CD4-positive, CD25-positive, alpha-beta regulatory T cell (primary cell): ENCODE measurements at regions not wholly inside any gene's neighbourhood (a gene's known extent, or its start where the extent isn't known, plus 50 kb on each side); places are given as distances from the start of the nearest gene placed in this dataset.
"Not testable (repeated sequence)": the region's sequence is repeated elsewhere in the genome, so short reads cannot be mapped to it uniquely, and the experiment has no call there.

Experiments used
- ATAC-seq, 2 donors: fragments of 150-1000 bp; cut with Tn5 transposase; one replicate each; pipeline ENCODE4 v1.10.0; 2021; ENCODE audit warnings: low read depth in 2 of 2, moderate number of reproducible peaks in 2 of 2, moderate library complexity in 1 of 2
- DNase-seq, 3 donors: peaks; one replicate each; pipeline versions ENCODE4 v3.0.0 to v3.0.0-alpha.2; 2012 to 2022; ENCODE audit warnings: mixed read lengths in 1 of 3
- H3K27ac ChIP-seq: one replicate; pipeline ENCODE4 v1.7.0; 2013; ENCODE audit warnings: mild to moderate bottlenecking, low read length; ENCODE audit not compliant: insufficient read depth, poor library complexity, severe bottlenecking
- H3K27me3 ChIP-seq: one replicate; pipeline ENCODE4 v1.7.0; 2013; ENCODE audit warnings: low read length; ENCODE audit not compliant: control insufficient read depth, insufficient read depth
- H3K36me3 ChIP-seq: one replicate; pipeline ENCODE4 v1.7.0; 2013; ENCODE audit warnings: mild to moderate bottlenecking, low read length, moderate library complexity; ENCODE audit not compliant: control insufficient read depth, insufficient read depth
- H3K4me1 ChIP-seq: 2 replicates; pipeline ENCODE4 v1.7.0; 2013; ENCODE audit warnings: mild to moderate bottlenecking, low read length; ENCODE audit not compliant: insufficient read depth, control insufficient read depth, poor library complexity, severe bottlenecking
- H3K4me3 ChIP-seq: one replicate; pipeline ENCODE4 v1.7.0; 2013; ENCODE audit warnings: low read depth, mild to moderate bottlenecking, low read length, moderate library complexity
- H3K9me3 ChIP-seq, 2 experiments: 1 replicate in 1 of 2; 2 replicates in 1 of 2; pipeline ENCODE4 v1.7.0; 2013; ENCODE audit warnings: low read length in 2 of 2, mild to moderate bottlenecking in 1 of 2, moderate library complexity in 1 of 2; ENCODE audit not compliant: control insufficient read depth in 2 of 2
- H3K27ac Mint-ChIP-seq, 3 donors: one replicate each; pipeline ENCODE4 v1.8.0; 2020 to 2022; ENCODE audit warnings: mild to moderate bottlenecking in 3 of 3, mixed read lengths in 3 of 3, moderate library complexity in 2 of 3
- H3K27me3 Mint-ChIP-seq: one replicate; pipeline ENCODE4 v1.8.0; 2022; ENCODE audit warnings: mild to moderate bottlenecking, mixed read lengths
- H3K36me3 Mint-ChIP-seq: one replicate; pipeline ENCODE4 v1.8.0; 2020; ENCODE audit warnings: mixed read lengths
- H3K4me1 Mint-ChIP-seq, 4 donors: one replicate each; pipeline ENCODE4 v1.8.0; 2020 to 2022; ENCODE audit warnings: mixed read lengths in 4 of 4, mild to moderate bottlenecking in 1 of 4
- H3K4me3 Mint-ChIP-seq, 4 donors: one replicate each; pipeline ENCODE4 v1.8.0; 2020 to 2022; ENCODE audit warnings: mild to moderate bottlenecking in 4 of 4, mixed read lengths in 4 of 4, moderate library complexity in 3 of 4
- H3K9me3 Mint-ChIP-seq, 7 donors: one replicate each; pipeline ENCODE4 v1.8.0; 2020 to 2022; ENCODE audit warnings: mixed read lengths in 7 of 7, mild to moderate bottlenecking in 3 of 7, moderate library complexity in 2 of 7

- H3K27me3 ChIP-seq: no peaks in the 10 kb centered on the region
- no peaks in the 10 kb centered on the region for H3K36me3 ChIP-seq
- H3K9me3 Mint-ChIP-seq: peaks cover 0 to 4% (median 3%) of the 10 kb centered on the region in 7 donors
- H3K4me3 ChIP-seq: no peak overlapping the region
- DNase-seq: no peak
- ATAC-seq: no peak
- no peak overlapping the region for H3K4me3 Mint-ChIP-seq
- H3K36me3 Mint-ChIP-seq: no peaks in the 10 kb centered on the region
- H3K9me3 ChIP-seq: no peaks in the 10 kb centered on the region
- no peaks in the 10 kb centered on the region for H3K27me3 Mint-ChIP-seq
- H3K27ac ChIP-seq: no peak overlapping the region
- no peak overlapping the region for H3K27ac Mint-ChIP-seq
- no peaks in the 10 kb centered on the region for H3K4me1 ChIP-seq
- H3K4me1 Mint-ChIP-seq: no peaks in the 10 kb centered on the region
Measured at GRCh38 chr4:126541820-126542219, 1090.9 kb upstream of the INTU start.

- H3K27me3 Mint-ChIP-seq: no peaks in the 10 kb centered on the region
- Histone ChIP-seq H3K27ac (no peak overlapping the region), H3K36me3 (no peaks in the 10 kb centered on the region), H3K4me1 (no peaks in the 10 kb centered on the region), H3K9me3 (no peaks in the 10 kb centered on the region), H3K4me3 (no peak overlapping the region), H3K27me3 (no peaks in the 10 kb centered on the region)
- ATAC-seq (no peak), DNase-seq (no peak)
- H3K27ac Mint-ChIP-seq: no peak overlapping the region
- H3K9me3 Mint-ChIP-seq: peaks cover 0 to 4% (median 2%) of the 10 kb centered on the region in 7 donors
- H3K4me3 Mint-ChIP-seq: no peak overlapping the region
- no peaks in the 10 kb centered on the region for H3K36me3 Mint-ChIP-seq
- H3K4me1 Mint-ChIP-seq: no peaks in the 10 kb centered on the region
Measured at GRCh38 chr4:126544276-126544675, 1088.5 kb upstream of the INTU start.

GRCh38 chr4:126546197-126546596 is 1086.6 kb upstream of the INTU start:
- not testable (repeated sequence) for H3K9me3 Mint-ChIP-seq, H3K27ac ChIP-seq, ATAC-seq

GRCh38 chr4:126547352-126547751 is 1085.4 kb upstream of the INTU start:
- Histone ChIP-seq H3K4me1 (no peaks in the 10 kb centered on the region), H3K4me3 (no peak overlapping the region), H3K27ac (no peak overlapping the region), H3K9me3 (peaks cover 0 to 1% of the 10 kb centered on the region in 2 experiments), H3K27me3 (no peaks in the 10 kb centered on the region), H3K36me3 (no peaks in the 10 kb centered on the region)
- ATAC-seq: no peak
- Mint-ChIP-seq H3K27ac (no peak overlapping the region), H3K4me1 (no peaks in the 10 kb centered on the region), H3K27me3 (no peaks in the 10 kb centered on the region), H3K36me3 (no peaks in the 10 kb centered on the region), H3K9me3 (peaks cover 0 to 5% (median 2%) of the 10 kb centered on the region in 7 donors), H3K4me3 (no peak overlapping the region)
- no peak for DNase-seq

More at GRCh38 chr4:126546197-126546596, 1086.6 kb upstream of the INTU start:
- H3K4me1 ChIP-seq, H3K27me3 Mint-ChIP-seq, H3K4me3 Mint-ChIP-seq, H3K36me3 ChIP-seq, DNase-seq, H3K4me1 Mint-ChIP-seq, H3K9me3 ChIP-seq, H3K27me3 ChIP-seq, H3K27ac Mint-ChIP-seq, H3K36me3 Mint-ChIP-seq, H3K4me3 ChIP-seq: not testable (repeated sequence)

- Histone ChIP-seq H3K4me3 (no peak overlapping the region), H3K27me3 (no peaks in the 10 kb centered on the region), H3K36me3 (no peaks in the 10 kb centered on the region), H3K4me1 (no peaks in the 10 kb centered on the region), H3K27ac (no peak overlapping the region), H3K9me3 (peaks cover 0 to 3% of the 10 kb centered on the region in 2 experiments)
- ATAC-seq: no peak
- peaks cover 0 to 5% (median 0%) of the 10 kb centered on the region in 7 donors for H3K9me3 Mint-ChIP-seq
- no peaks in the 10 kb centered on the region for H3K27me3 Mint-ChIP-seq
- H3K27ac Mint-ChIP-seq: no peak overlapping the region
- H3K36me3 Mint-ChIP-seq: no peaks in the 10 kb centered on the region
- DNase-seq: no peak
- no peak overlapping the region for H3K4me3 Mint-ChIP-seq
- no peaks in the 10 kb centered on the region for H3K4me1 Mint-ChIP-seq
Measured at GRCh38 chr4:126548890-126549289, 1083.9 kb upstream of the INTU start.

DNA sequence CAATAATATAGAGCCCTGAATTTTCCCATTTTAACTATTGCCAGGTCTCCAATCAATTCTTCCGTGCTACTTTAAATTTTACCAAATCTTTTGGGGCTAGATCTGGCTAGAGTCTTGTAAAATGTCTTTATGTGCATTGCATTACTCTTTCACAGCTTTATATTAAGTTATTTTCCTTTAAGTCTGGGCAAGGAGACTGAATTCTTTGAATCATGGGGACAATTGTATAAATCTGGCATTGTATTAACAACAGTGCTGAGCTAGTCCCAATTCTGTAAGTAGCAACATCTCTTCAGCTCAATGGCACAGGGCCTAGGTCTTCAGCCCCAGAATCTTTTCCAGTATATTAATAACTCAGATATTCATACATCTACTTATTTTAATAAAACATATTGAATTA is 1080.4 kb upstream of the INTU start:
- Mint-ChIP-seq H3K9me3 (peaks cover 0 to 9% (median 4%) of the 10 kb centered on the region in 7 donors), H3K27ac (no peak overlapping the region), H3K36me3 (no peaks in the 10 kb centered on the region), H3K27me3 (no peaks in the 10 kb centered on the region), H3K4me3 (no peak overlapping the region), H3K4me1 (no peaks in the 10 kb centered on the region)
- Histone ChIP-seq H3K4me1 (no peaks in the 10 kb centered on the region), H3K9me3 (peaks cover 0 to 3% of the 10 kb centered on the region in 2 experiments), H3K27ac (no peak overlapping the region), H3K36me3 (no peaks in the 10 kb centered on the region), H3K4me3 (no peak overlapping the region), H3K27me3 (no peaks in the 10 kb centered on the region)
- ATAC-seq (no peak), DNase-seq (no peak)

DNA sequence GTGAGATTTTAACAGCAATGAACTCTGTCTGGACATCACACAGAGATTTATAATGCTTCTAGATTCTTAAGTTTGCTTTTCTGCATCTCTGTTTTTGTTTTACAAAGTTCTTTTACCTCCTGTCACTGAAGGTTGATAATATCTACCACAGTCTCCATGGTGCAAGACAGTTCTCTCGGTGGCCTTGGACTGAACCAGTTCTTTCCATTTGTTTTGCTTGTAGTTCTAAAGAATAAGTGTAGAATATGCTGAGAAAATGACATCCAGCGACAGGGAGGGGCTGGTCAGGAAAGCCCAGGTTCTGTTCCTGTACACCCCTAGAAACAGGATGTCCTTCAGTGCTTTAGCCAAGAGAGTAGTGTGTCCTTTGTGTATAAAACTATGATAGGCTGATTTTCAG is 1079.5 kb upstream of the INTU start:
- Mint-ChIP-seq H3K27me3 (no peaks in the 10 kb centered on the region), H3K36me3 (no peaks in the 10 kb centered on the region), H3K4me1 (no peaks in the 10 kb centered on the region), H3K9me3 (peaks cover 0 to 9% (median 4%) of the 10 kb centered on the region in 7 donors), H3K27ac (no peak overlapping the region), H3K4me3 (no peak overlapping the region)
- H3K4me1 ChIP-seq: no peaks in the 10 kb centered on the region
- no peaks in the 10 kb centered on the region for H3K36me3 ChIP-seq
- no peak for ATAC-seq
- no peak overlapping the region for H3K4me3 ChIP-seq
- H3K27ac ChIP-seq: no peak overlapping the region
- no peak for DNase-seq
- no peaks in the 10 kb centered on the region for H3K27me3 ChIP-seq
- H3K9me3 ChIP-seq: peaks cover 0 to 3% of the 10 kb centered on the region in 2 experiments

DNA sequence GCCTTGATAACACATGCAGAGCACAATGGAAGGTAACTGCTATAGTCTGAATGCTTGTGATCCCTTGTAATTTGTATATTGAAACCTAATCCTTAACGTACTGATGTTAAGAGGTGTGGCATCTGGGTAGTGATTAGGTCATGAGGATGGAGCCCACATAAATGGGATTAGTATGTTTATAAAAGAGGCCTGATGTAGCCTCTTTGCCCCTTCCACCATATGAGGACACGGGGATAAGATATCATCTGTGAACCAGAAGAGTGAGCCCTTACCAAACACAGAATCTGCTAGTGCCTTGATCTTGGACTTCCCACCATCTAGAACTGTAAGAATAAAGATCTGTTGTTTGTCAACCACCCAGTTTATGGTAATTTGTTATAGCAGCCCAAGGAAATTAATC is 1074.2 kb upstream of the INTU start:
- Histone ChIP-seq H3K27ac (no peak overlapping the region), H3K4me1 (no peaks in the 10 kb centered on the region), H3K4me3 (no peak overlapping the region), H3K9me3 (peaks cover 0 to 2% of the 10 kb centered on the region in 2 experiments), H3K27me3 (no peaks in the 10 kb centered on the region), H3K36me3 (no peaks in the 10 kb centered on the region)
- Mint-ChIP-seq H3K27me3 (no peaks in the 10 kb centered on the region), H3K4me1 (no peaks in the 10 kb centered on the region), H3K36me3 (no peaks in the 10 kb centered on the region), H3K9me3 (peaks cover 4 to 12% (median 9%) of the 10 kb centered on the region in 7 donors), H3K4me3 (no peak overlapping the region), H3K27ac (no peak overlapping the region)
- ATAC-seq: no peak
- DNase-seq: no peak
